Spleen (tissue), 11 donors: ENCODE measurements at regions not wholly inside any gene's neighbourhood (a gene's known extent, or its start where the extent isn't known, plus 50 kb on each side); places are given as distances from the start of the nearest gene placed in this dataset.

ENCODE experiments used
- DNase-seq: peaks from one replicate; pipeline ENCODE4 v3.0.0-alpha.2; 2020
- H3K27ac ChIP-seq, 8 donors: fragments of 200-600 bp; sonication (generic) in 7 of 8; 1 replicate in 4 of 8; 2 replicates in 4 of 8; pipeline versions ENCODE4 v1.5.0 to v1.8.0; 2016 to 2021; ENCODE audit warnings: inconsistent platforms in 4 of 8, mild to moderate bottlenecking in 4 of 8, moderate library complexity in 1 of 8
- H3K27me3 ChIP-seq, 7 donors: fragments of 200-600 bp; sonication (generic) in 6 of 7; replicated peaks in 1 of 7; 1 replicate in 4 of 7; 2 replicates in 3 of 7; pipeline versions ENCODE4 v1.5.0 to v1.8.0; 2016 to 2021; ENCODE audit warnings: inconsistent platforms in 3 of 7, mild to moderate bottlenecking in 1 of 7
- H3K36me3 ChIP-seq, 6 donors: fragments of 200-600 bp; sonication (generic) in 5 of 6; 1 replicate in 4 of 6; 2 replicates in 2 of 6; pipeline versions ENCODE4 v1.5.0 to v1.8.0; 2016 to 2021; ENCODE audit warnings: inconsistent platforms in 2 of 6
- H3K4me1 ChIP-seq, 6 donors: fragments of 200-600 bp; sonication (generic) in 5 of 6; 1 replicate in 3 of 6; 2 replicates in 3 of 6; pipeline versions ENCODE4 v1.5.0 to v1.8.0; 2016 to 2021; ENCODE audit warnings: inconsistent platforms in 3 of 6
- H3K4me3 ChIP-seq, 8 donors: fragments of 200-600 bp; sonication (generic) in 7 of 8; 1 replicate in 4 of 8; 2 replicates in 4 of 8; pipeline versions ENCODE4 v1.5.0 to v1.8.0; 2016 to 2021; ENCODE audit warnings: inconsistent platforms in 4 of 8, mild to moderate bottlenecking in 4 of 8, moderate library complexity in 2 of 8
- H3K9me3 ChIP-seq, 8 donors: fragments of 200-600 bp; sonication (generic) in 7 of 8; 1 replicate in 4 of 8; 2 replicates in 4 of 8; pipeline versions ENCODE4 v1.5.0 to v1.8.0; 2016 to 2021; ENCODE audit warnings: inconsistent platforms in 4 of 8
- POLR2A ChIP-seq, 3 donors: fragments of 450-650 bp; IDR thresholded peaks; one replicate each; pipeline ENCODE4 v1.5.1; 2017; ENCODE audit warnings: antibody characterized with exemption in 3 of 3, mild to moderate bottlenecking in 1 of 3
- POLR2AphosphoS5 ChIP-seq, 3 donors: sonication (generic); formaldehyde crosslinking; IDR thresholded peaks; one replicate each; pipeline ENCODE4 v1.5.1; 2017; ENCODE audit warnings: antibody characterized with exemption in 3 of 3
- WGBS, 5 donors: extraction: QIAGEN DNeasy Blood & Tissue Kit in 3 of 5; methylation state at CpG; one replicate each; pipeline versions ENCODE4 v1.1.5 to v1.1.7; 2013 to 2018; 5-methylcytosine and 5-hydroxymethylcytosine counted together
- intact Hi-C: fragments of 100-400 bp; cut with DNase I; formaldehyde crosslinking; loops from one replicate; pipeline ENCODE4 v1.15.0; 2023; ENCODE audit warnings: low total_unique reads
- TF ChIP-seq, protein P1 (sequence below), 11 experiments: fragments of 200-600 bp in 7 of 11; fragments of 450-650 bp in 4 of 11; sonication (generic) in 4 of 11; IDR thresholded peaks in 8 of 11; conservative IDR thresholded peaks in 3 of 11; 1 replicate in 7 of 11; 2 replicates in 4 of 11; pipeline versions ENCODE4 v1.4.0 to v1.8.0; 2016 to 2021; ENCODE audit warnings: antibody characterized with exemption in 11 of 11, inconsistent platforms in 4 of 11, mild to moderate bottlenecking in 1 of 11
- donor health status: healthy with polysubstance abuse.
- donor health status: DM: no; HTN: no; CAD: no; lungs with moderate emphysema.
- donor health status: DM: no; HTN: no; CAD: no.
- donor health status: Bipolar disorder and iron deficiency.
- donor health status: healthy.
- donor health status: DM: no; HTN: no; CAD: no.
- donor health status: DM: yes; HTN: yes; CAD: no.

DNA sequence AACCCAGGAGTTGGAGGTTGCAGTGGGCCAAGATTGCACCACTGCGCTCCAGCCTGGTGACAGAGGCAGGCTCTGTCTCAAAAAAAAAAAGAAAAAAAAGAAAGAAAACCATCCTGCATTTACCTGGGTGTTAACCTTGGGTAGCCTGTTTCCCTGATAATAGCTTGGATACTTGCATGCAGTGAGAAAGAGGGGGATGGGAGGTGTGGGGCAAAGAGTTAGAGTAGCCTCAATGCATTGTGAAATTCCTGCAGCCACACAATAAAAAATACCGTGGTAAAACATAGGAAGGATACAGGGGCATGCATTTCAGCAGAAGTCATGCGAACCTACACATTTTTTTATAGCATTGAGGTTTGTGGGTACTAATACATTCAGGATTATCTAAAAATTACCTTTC is 76.6 kb upstream of the ZNF516 start:
- peaks cover 0 to 17% (median 0%) of the 10 kb centered on the region in 7 donors for H3K27me3 ChIP-seq
- no peaks in the 10 kb centered on the region for H3K36me3 ChIP-seq
- DNase-seq, result no peak
- H3K4me1 ChIP-seq, result peaks cover 0 to 35% (median 0%) of the 10 kb centered on the region in 6 donors
- TF ChIP-seq, protein P1, sequence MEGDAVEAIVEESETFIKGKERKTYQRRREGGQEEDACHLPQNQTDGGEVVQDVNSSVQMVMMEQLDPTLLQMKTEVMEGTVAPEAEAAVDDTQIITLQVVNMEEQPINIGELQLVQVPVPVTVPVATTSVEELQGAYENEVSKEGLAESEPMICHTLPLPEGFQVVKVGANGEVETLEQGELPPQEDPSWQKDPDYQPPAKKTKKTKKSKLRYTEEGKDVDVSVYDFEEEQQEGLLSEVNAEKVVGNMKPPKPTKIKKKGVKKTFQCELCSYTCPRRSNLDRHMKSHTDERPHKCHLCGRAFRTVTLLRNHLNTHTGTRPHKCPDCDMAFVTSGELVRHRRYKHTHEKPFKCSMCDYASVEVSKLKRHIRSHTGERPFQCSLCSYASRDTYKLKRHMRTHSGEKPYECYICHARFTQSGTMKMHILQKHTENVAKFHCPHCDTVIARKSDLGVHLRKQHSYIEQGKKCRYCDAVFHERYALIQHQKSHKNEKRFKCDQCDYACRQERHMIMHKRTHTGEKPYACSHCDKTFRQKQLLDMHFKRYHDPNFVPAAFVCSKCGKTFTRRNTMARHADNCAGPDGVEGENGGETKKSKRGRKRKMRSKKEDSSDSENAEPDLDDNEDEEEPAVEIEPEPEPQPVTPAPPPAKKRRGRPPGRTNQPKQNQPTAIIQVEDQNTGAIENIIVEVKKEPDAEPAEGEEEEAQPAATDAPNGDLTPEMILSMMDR (IDR thresholded peaks at IDR 0.05 in 8 of 11, conservative IDR thresholded peaks at IDR 0.05 in 3 of 11), result no peak
- TF ChIP-seq POLR2AphosphoS5 (IDR thresholded peaks at IDR 0.05) (no peak), POLR2A (IDR thresholded peaks at IDR 0.05) (no peak)
- H3K4me3 ChIP-seq, result no peak overlapping the region
- WGBS, 5 donors, result 60 to 82% (median 61%) methylated on average over 3 of the region's 3 CpGs
- H3K27ac ChIP-seq, result peak overlapping the region in 1 of 8 donors; percentile 53
- intact Hi-C loops, result no loop called here
- H3K9me3 ChIP-seq, result no peaks in the 10 kb centered on the region

DNA sequence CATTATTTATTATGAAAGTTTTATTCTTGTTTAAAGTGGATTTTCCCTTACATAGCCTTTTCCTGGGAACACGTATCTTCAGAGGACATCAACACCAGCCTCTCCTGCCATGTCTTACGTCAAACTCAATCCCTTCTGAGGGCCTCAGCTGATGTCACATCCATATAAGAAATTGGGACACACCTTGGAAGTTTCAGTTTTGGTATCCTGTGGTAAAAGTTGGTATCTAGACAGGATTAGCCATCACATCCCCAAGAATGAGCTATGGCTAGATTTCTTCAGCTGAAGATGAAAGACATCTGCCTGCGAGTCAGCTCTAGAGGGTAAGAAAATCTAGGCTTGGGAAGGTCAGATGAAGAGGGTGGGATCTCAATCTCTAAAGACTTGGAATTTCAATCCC is 75.8 kb upstream of the ZNF516 start:
- TF ChIP-seq POLR2A (IDR thresholded peaks at IDR 0.05) (no peak), POLR2AphosphoS5 (IDR thresholded peaks at IDR 0.05) (no peak)
- TF ChIP-seq, protein P1 (IDR thresholded peaks at IDR 0.05 in 8 of 11, conservative IDR thresholded peaks at IDR 0.05 in 3 of 11), result no peak
- Histone ChIP-seq H3K27ac (peak overlapping the region in 1 of 8 donors; percentile 91), H3K4me3 (no peak overlapping the region), H3K4me1 (peaks cover 0 to 43% (median 0%) of the 10 kb centered on the region in 6 donors), H3K27me3 (peaks cover 0 to 17% (median 0%) of the 10 kb centered on the region in 7 donors), H3K9me3 (no peaks in the 10 kb centered on the region), H3K36me3 (no peaks in the 10 kb centered on the region)
- WGBS, 5 donors, result 83 to 94% (median 90%) methylated on average over 3 of the region's 3 CpGs
- intact Hi-C loops, result no loop called here
- no peak for DNase-seq

DNA sequence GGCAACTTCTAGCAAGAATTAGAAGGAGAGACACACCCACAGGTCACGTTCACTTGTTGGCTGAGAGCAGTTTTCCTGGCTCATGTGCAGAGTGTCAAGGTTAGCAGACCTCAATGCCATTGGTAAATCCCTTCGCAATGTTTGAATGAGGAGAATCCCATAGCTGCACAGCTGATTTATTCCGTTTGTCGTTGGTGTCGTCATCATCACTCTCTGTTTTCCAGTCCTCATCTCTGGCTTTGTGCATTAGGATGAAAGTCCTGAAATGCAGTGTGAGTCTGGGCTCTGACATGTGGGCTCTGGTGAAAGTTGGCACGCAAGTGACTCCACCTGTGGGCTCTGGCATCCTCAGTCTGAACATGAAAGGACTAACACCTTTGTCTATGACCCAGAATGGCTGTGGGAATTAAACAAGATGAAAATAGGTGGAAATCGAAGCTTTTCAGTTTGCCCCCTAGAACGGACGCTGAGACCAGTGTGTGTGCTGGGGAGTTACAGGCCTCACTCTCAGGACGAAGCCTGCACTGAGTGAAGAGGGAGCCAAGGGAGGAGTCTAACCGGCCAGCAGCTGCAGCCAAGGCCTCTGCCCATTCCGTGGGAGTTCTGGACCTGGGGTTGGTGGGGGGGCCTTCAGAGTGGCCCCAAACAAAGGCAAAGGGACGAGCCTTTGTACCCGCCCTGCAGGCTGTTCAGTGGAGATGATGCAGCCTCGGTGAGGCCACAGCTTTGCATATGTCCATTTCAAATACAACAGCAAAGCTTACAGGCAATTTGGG is 74.8 kb upstream of the ZNF516 start:
- H3K27ac ChIP-seq, result peak overlapping the region in 2 of 8 donors; percentile 88 to 91
- no peaks in the 10 kb centered on the region for H3K9me3 ChIP-seq
- intact Hi-C loops, result no loop called here
- TF ChIP-seq POLR2A (IDR thresholded peaks at IDR 0.05), result no peak
- no peak for TF ChIP-seq POLR2AphosphoS5 (IDR thresholded peaks at IDR 0.05)
- TF ChIP-seq, protein P1 (IDR thresholded peaks at IDR 0.05 in 8 of 11, conservative IDR thresholded peaks at IDR 0.05 in 3 of 11), result no peak
- peaks cover 0 to 17% (median 0%) of the 10 kb centered on the region in 7 donors for H3K27me3 ChIP-seq
- no peaks in the 10 kb centered on the region for H3K36me3 ChIP-seq
- no peak overlapping the region for H3K4me3 ChIP-seq
- peaks cover 0 to 53% (median 5%) of the 10 kb centered on the region in 6 donors for H3K4me1 ChIP-seq
- WGBS, 5 donors, result 77 to 86% (median 82%) methylated on average over 13 to 15 of the region's 15 CpGs
- DNase-seq, result no peak

DNA sequence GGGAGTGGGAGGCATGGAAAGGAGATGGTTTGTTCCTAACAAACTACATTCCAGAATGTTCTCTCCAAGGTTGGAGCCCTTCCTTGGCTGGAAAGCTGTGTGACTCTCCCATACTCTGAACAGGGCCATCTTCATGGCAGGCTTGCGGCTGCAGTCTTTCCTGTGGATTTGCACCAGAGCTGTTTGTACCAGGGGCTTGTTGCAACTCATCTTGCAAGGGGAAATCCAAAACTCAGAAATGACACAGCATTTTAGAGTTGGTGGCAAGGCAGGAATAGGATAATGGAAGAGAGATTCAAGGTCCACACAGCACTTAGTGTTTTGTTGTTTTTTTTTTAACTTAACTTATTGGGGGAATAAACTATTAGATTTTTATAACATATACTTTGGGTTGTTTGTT is 73.7 kb upstream of the ZNF516 start:
- peak overlapping the region in 1 of 8 donors; percentile 5 for H3K4me3 ChIP-seq
- no peak for TF ChIP-seq POLR2AphosphoS5 (IDR thresholded peaks at IDR 0.05)
- no peak for TF ChIP-seq POLR2A (IDR thresholded peaks at IDR 0.05)
- TF ChIP-seq, protein P1 (IDR thresholded peaks at IDR 0.05 in 8 of 11, conservative IDR thresholded peaks at IDR 0.05 in 3 of 11), result no peak
- H3K36me3 ChIP-seq, result no peaks in the 10 kb centered on the region
- no peak for DNase-seq
- intact Hi-C loops, result no loop called here
- no peaks in the 10 kb centered on the region for H3K9me3 ChIP-seq
- peaks cover 0 to 63% (median 13%) of the 10 kb centered on the region in 6 donors for H3K4me1 ChIP-seq
- H3K27ac ChIP-seq, result peak overlapping the region in 6 of 8 donors; percentile 26 to 91 (median 50)
- WGBS, 5 donors, result 40 to 79% (median 73%) methylated on average over 1 of the region's 1 CpG
- H3K27me3 ChIP-seq, result peaks cover 0 to 17% (median 0%) of the 10 kb centered on the region in 7 donors
